ENCODE measurements at regions not wholly inside any gene's neighbourhood (a gene's known extent, or its start where the extent isn't known, plus 50 kb on each side); places are given as distances from the start of the nearest gene placed in this dataset.

- Histone ChIP-seq H4K8ac (replicated peaks; ENCODE audit: insufficient read length, low read depth, low read length) (no peak overlapping the region), H3K27ac (ENCODE audit: insufficient read length, low read depth, low read length) (no peak overlapping the region), H2BK15ac (ENCODE audit: low read depth, low read length) (no peak overlapping the region), H3K9ac (ENCODE audit: extremely low read depth, insufficient read length, low read length) (no peak overlapping the region), H3K18ac (ENCODE audit: insufficient read length, low read depth, low read length) (no peak overlapping the region), H2AK5ac (ENCODE audit: insufficient read length, low read length) (no peak overlapping the region), H3K79me1 (ENCODE audit: insufficient read depth, low read depth, low read length, poor library complexity, severe bottlenecking) (no peaks in the 10 kb centered on the region), H3K23me2 (ENCODE audit: insufficient read length, low read depth, low read length, poor library complexity, severe bottlenecking) (no peaks in the 10 kb centered on the region), H3K27me3 (ENCODE audit: insufficient read depth, low read length) (no peaks in the 10 kb centered on the region), H4K20me1 (ENCODE audit: control insufficient read depth, insufficient read depth, insufficient read length) (no peaks in the 10 kb centered on the region), H3K23ac (ENCODE audit: insufficient read length, low read depth, low read length) (no peak overlapping the region), H3K4ac (ENCODE audit: low read depth, low read length) (no peak overlapping the region), H3K14ac (ENCODE audit: insufficient read depth, low read length) (no peak overlapping the region), H2BK120ac (ENCODE audit: low read depth, low read length, poor library complexity, severe bottlenecking) (no peak overlapping the region), H2BK12ac (ENCODE audit: insufficient read length, low read depth, low read length) (no peak overlapping the region), H3K9me3 (ENCODE audit: control insufficient read depth, low read depth, low read length) (no peaks in the 10 kb centered on the region), H2BK20ac (ENCODE audit: low read depth, low read length, poor library complexity, severe bottlenecking) (no peak overlapping the region), H2BK5ac (ENCODE audit: insufficient read length, low read length) (no peak overlapping the region), H4K5ac (ENCODE audit: insufficient read length, low read depth, low read length) (no peak overlapping the region), H4K91ac (ENCODE audit: insufficient read length, low read depth, low read length) (no peak overlapping the region), H3K4me1 (ENCODE audit: insufficient read depth, low read length) (no peaks in the 10 kb centered on the region), H3K4me2 (ENCODE audit: insufficient read depth, insufficient read length, low read length) (no peak overlapping the region), H3K79me2 (ENCODE audit: insufficient read depth, low read length) (no peaks in the 10 kb centered on the region), H3K56ac (ENCODE audit: insufficient read length, low read depth, low read length) (no peak overlapping the region), H3T11ph (ENCODE audit: low read length) (no peak overlapping the region), H2AFZ (ENCODE audit: low read length) (no peak overlapping the region)
- no peak overlapping the region for H3K27ac Mint-ChIP-seq
- no CpG with 5 or more reads among the region's 5 CpGs for WGBS (ENCODE audit: extremely low coverage, insufficient read length, low lambda C conversion rate)
- no peaks in the 10 kb centered on the region for H3K27me3 Mint-ChIP-seq (ENCODE audit: low read depth)
- H3K36me3 Mint-ChIP-seq (ENCODE audit: insufficient read depth in 1 of 3, low read depth in 3 of 3), result no peaks in the 10 kb centered on the region
- H3K9me3 Mint-ChIP-seq, result no peaks in the 10 kb centered on the region
- no peak overlapping the region for H3K4me3 Mint-ChIP-seq
- no peak for TF ChIP-seq CTCF (conservative IDR thresholded peaks at IDR 0.05)
- H3K4me1 Mint-ChIP-seq, result no peaks in the 10 kb centered on the region
- no peak for DNase-seq
These were observed 263.2 kb downstream of the CNTN3 start for GRCh38 chr3:74351213-74351612.

All from H9 (cell line).